Thoracic aorta (tissue), 2 donors: ENCODE measurements at regions not wholly inside any gene's neighbourhood (a gene's known extent, or its start where the extent isn't known, plus 50 kb on each side); places are given as distances from the start of the nearest gene placed in this dataset.
"Not testable (repeated sequence)": the region's sequence is repeated elsewhere in the genome, so short reads cannot be mapped to it uniquely, and the experiment has no call there.

Experiments used
- ATAC-seq: fragments of 150-250 bp; one replicate; pipeline ENCODE4 v1.8.0; 2017; ENCODE audit warnings: low read depth; ENCODE audit not compliant: insufficient number of reproducible peaks, low FRiP score
- DNase-seq: peaks from one replicate; pipeline ENCODE4 v3.0.0-alpha.2; 2020; ENCODE audit warnings: low spot score
- H3K27ac ChIP-seq, 2 donors: fragments of 200-600 bp; sonication (generic); 1 replicate in 1 of 2; 2 replicates in 1 of 2; pipeline ENCODE4 v1.5.1; 2016; ENCODE audit warnings: mild to moderate bottlenecking in 2 of 2, moderate library complexity in 2 of 2
- H3K27me3 ChIP-seq: fragments of 200-600 bp; sonication (generic); replicated peaks from 2 replicates; pipeline ENCODE4 v1.6.0; 2016; ENCODE audit warnings: mild to moderate bottlenecking; ENCODE audit not compliant: insufficient read depth
- H3K36me3 ChIP-seq: fragments of 200-600 bp; sonication (generic); one replicate; pipeline ENCODE4 v1.5.1; 2016
- H3K4me1 ChIP-seq, 2 donors: fragments of 200-600 bp; sonication (generic); 1 replicate in 1 of 2; 2 replicates in 1 of 2; pipeline versions ENCODE4 v1.5.1 to v1.6.0; 2016; ENCODE audit warnings: low read depth in 2 of 2, mild to moderate bottlenecking in 1 of 2; ENCODE audit not compliant: control insufficient read depth in 1 of 2
- H3K4me3 ChIP-seq: fragments of 200-600 bp; sonication (generic); 2 replicates; pipeline ENCODE4 v1.5.1; 2016; ENCODE audit warnings: mild to moderate bottlenecking
- H3K9me3 ChIP-seq: fragments of 200-600 bp; sonication (generic); 2 replicates; pipeline ENCODE4 v1.5.1; 2016
- TF ChIP-seq, protein P1 (sequence below): fragments of 200-600 bp; sonication (generic); IDR thresholded peaks from one replicate; pipeline ENCODE4 v1.5.1; 2019; ENCODE audit warnings: antibody characterized with exemption

DNA sequence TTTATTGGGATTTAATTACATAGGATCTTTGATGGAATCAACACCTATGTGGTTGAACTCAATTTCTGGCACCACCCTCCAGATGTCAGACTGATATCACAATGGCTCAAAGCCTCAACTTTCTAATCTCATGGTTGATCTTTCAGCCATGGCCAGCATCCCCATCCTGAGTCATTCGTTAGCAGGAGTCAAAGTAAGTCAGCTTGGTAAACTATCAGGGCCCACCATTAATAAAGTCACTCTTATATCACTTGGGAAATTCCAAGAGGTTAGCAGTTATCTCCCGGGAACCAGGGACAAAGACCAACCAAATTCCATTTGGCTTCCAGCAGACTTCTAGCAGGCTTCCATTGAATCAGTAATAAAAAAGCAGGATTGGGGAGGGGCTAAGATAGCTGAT, 50.7 kb upstream of the TNFSF4 start:
- TF ChIP-seq, protein P1, sequence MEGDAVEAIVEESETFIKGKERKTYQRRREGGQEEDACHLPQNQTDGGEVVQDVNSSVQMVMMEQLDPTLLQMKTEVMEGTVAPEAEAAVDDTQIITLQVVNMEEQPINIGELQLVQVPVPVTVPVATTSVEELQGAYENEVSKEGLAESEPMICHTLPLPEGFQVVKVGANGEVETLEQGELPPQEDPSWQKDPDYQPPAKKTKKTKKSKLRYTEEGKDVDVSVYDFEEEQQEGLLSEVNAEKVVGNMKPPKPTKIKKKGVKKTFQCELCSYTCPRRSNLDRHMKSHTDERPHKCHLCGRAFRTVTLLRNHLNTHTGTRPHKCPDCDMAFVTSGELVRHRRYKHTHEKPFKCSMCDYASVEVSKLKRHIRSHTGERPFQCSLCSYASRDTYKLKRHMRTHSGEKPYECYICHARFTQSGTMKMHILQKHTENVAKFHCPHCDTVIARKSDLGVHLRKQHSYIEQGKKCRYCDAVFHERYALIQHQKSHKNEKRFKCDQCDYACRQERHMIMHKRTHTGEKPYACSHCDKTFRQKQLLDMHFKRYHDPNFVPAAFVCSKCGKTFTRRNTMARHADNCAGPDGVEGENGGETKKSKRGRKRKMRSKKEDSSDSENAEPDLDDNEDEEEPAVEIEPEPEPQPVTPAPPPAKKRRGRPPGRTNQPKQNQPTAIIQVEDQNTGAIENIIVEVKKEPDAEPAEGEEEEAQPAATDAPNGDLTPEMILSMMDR: no peak
- H3K4me1 ChIP-seq: no peaks in the 10 kb centered on the region
- H3K27ac ChIP-seq: no peak overlapping the region
- ATAC-seq (no peak), DNase-seq (no peak)
- H3K9me3 ChIP-seq: peaks cover 14% of the 10 kb centered on the region
- no peaks in the 10 kb centered on the region for H3K27me3 ChIP-seq
- no peaks in the 10 kb centered on the region for H3K36me3 ChIP-seq
- H3K4me3 ChIP-seq: no peak overlapping the region

DNA sequence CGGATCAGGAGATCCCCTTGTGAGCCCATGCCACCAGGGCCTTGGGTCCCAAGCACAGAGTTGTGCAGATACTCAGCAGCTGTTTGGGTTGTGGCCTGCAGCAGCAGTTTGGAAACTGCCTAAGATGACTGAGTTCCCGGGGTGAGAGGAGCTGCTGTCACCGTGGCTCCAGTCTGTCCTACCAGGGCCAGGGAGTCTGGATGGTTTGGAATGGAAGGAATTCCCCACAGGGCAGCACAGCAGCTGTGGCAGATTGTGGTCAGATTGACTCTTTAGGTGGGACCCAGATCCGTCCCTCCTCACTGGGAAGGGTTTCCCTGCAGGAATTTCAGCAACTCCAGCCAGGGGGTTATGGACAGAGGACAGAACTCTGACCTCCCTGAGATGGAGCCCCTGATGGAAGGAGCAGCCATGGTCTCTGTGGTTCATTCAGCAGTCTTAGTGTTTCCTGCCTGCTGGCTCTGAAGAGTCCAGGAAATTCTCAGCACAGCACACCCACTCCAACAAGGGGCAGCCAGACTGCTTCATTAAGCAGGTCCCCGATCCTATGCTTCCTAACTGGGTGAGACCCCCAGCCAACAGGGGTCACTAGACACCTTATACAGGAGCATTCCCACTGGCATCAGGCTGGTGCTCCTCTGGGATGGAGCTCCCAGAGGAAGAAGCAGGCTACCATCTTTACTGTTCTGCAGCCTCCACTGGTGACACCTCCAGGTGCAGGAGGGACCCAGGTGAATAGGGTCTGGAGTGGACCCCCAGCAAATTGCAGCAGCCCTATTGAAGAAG, 51.5 kb upstream of the TNFSF4 start:
- DNase-seq (no peak), ATAC-seq (no peak)
- no peaks in the 10 kb centered on the region for H3K4me1 ChIP-seq
- no peak overlapping the region for H3K4me3 ChIP-seq
- TF ChIP-seq, protein P1: no peak
- H3K27ac ChIP-seq: no peak overlapping the region
- H3K27me3 ChIP-seq: no peaks in the 10 kb centered on the region
- peaks cover 14% of the 10 kb centered on the region for H3K9me3 ChIP-seq
- no peaks in the 10 kb centered on the region for H3K36me3 ChIP-seq

DNA sequence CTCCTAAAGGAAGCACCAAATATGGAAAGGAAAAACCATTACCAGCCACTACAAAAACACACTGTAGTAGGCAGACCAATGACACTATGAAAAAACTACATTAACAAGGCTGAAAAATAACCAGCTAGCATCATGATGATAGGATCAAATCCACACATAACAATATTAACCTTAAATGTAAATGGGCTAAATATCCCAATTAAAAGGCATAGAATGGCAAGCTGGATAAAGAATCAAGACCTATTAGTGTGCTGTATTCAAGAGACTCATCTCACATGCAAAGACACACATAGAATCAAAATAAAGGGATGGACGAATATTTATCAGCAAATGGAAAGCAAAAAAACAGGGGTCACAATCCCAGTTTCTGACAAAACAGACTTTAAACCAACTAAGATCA, 53.2 kb upstream of the TNFSF4 start:
- not testable (repeated sequence) for H3K27ac ChIP-seq, H3K36me3 ChIP-seq, H3K4me3 ChIP-seq, H3K4me1 ChIP-seq, DNase-seq, H3K27me3 ChIP-seq, ATAC-seq
- H3K9me3 ChIP-seq: peaks cover 14% of the 10 kb centered on the region

DNA sequence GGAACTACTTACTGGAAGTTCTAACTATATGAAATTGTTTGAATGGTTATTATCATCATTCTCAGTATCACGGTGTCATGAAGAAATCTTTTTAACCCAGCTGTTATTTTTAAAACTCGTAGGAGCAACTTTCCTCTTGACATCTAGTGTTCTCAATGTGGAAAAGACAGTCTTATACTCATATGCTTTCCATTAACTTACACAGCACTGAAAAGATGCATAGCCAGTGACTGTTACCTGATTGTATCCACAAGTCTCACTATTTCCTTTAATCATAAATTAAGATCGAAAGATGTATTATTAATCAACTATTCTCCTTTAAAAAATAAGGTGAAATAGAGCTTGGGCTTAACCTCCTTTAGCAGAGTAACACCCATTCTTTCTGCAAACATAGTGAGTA, 59.7 kb upstream of the TNFSF4 start:
- Histone ChIP-seq H3K9me3 (no peaks in the 10 kb centered on the region), H3K27ac (no peak overlapping the region), H3K4me3 (no peak overlapping the region), H3K27me3 (no peaks in the 10 kb centered on the region), H3K4me1 (no peaks in the 10 kb centered on the region), H3K36me3 (no peaks in the 10 kb centered on the region)
- TF ChIP-seq, protein P1: no peak
- ATAC-seq: no peak
- no peak for DNase-seq

DNA sequence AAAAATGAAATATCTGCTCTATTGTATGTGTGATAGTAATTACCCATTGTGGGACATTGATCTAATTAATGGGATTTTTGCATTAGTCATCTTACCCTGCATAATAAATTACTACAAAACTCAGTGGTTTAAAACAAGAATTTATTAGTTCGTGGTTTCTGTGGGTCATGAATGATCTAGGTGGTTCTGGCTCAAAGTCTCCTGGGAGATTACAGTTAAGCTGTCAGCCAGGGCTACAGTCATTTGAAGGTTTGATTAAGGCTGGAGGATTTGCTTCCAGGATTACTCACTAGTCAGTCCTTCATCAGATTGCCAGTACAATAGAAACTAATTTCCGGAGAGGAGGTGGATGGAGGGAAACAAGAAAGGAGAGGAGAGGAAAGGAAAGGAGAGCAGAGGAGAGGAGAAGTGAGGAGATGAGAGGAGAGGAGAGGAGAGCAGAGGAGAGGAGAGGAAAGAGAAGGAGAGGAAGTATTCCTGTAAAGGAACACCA, 60.4 kb upstream of the TNFSF4 start:
- H3K9me3 ChIP-seq: no peaks in the 10 kb centered on the region
- no peaks in the 10 kb centered on the region for H3K27me3 ChIP-seq
- H3K27ac ChIP-seq: no peak overlapping the region
- no peak for ATAC-seq
- no peak for DNase-seq
- TF ChIP-seq, protein P1: no peak
- no peak overlapping the region for H3K4me3 ChIP-seq
- no peaks in the 10 kb centered on the region for H3K36me3 ChIP-seq
- no peaks in the 10 kb centered on the region for H3K4me1 ChIP-seq

DNA sequence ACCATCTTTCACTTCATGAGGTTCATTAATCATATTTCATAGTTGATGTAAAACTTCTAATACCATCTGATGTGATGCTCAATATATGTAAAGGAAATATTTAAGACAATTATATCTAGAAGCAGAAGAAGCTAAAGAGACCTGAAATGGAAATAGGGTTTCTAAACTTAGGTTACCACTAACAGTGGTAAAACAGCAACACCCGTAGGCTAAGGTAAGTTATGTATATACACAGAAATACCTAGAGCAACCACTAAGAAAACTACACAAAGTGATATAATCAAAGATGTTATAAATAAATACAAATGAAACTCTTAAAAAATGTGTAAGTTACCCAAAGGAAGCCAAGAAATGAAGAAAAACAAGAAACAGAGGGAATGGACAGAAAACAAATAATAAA, 61.1 kb upstream of the TNFSF4 start:
- Histone ChIP-seq H3K4me3 (no peak overlapping the region), H3K9me3 (no peaks in the 10 kb centered on the region), H3K27ac (no peak overlapping the region), H3K4me1 (no peaks in the 10 kb centered on the region), H3K36me3 (no peaks in the 10 kb centered on the region), H3K27me3 (no peaks in the 10 kb centered on the region)
- ATAC-seq (no peak), DNase-seq (no peak)
- TF ChIP-seq, protein P1: no peak
